ENCODE measurements at regions not wholly inside any gene's neighbourhood (a gene's known extent, or its start where the extent isn't known, plus 50 kb on each side); places are given as distances from the start of the nearest gene placed in this dataset.
A peak's percentile ranks its signal among the peaks of the same experiment; 100 is the strongest.

DNA sequence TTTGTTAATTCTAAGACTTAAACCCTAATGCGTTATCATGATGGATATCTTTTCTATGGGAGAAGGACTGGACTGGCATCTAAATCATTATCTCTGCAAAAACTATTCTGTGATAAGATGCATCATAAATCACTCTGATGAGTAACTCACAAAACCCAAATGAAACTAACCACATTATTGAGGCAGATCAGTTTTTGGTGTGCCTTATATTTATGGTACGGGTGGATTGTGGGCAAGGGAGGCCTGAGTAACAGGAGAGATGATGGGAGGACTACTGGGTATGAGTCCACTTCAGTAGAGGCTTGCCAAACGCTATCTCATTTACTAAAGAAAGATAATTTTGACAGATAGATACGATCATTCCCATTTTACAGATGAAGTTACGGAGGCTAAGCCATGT, 66.4 kb upstream of the GUCY1A1 start:
- POLR2A ChIA-PET, result no interaction called here
- no peaks in the 10 kb centered on the region for H3K9me3 Mint-ChIP-seq

DNA sequence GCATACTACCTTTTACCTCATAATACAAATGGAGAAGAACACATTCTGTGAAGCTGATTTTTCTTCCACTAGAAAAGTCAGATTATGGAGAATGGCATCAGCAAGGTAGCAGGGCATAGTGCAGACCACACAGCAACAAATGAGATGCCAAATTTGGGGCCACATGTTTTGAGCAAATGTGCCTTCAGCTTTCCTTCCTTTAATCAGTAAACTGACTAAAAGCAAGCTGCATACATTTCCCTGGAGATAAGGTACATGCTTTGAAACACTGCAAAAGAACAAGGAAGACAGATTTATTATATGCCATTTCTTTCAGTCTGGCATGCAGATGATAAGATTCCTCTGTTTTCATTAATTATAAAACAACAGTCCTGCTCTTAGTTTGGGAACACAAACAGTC, 67.1 kb upstream of the GUCY1A1 start:
- no peak overlapping the region for H3K4me3 Mint-ChIP-seq
- no peaks in the 10 kb centered on the region for H3K4me1 Mint-ChIP-seq
- CTCF ChIA-PET, result interaction anchor here (0.6 kb wide), 1 partner anchor 345 kb away, joined by 3 read pairs; no protein-coding TSS in a partner anchor
- no peaks in the 10 kb centered on the region for H3K36me3 Mint-ChIP-seq (ENCODE audit: low read depth)
- no peak for DNase-seq
- H3K27ac Mint-ChIP-seq, result no peak overlapping the region
- H3K9me3 Mint-ChIP-seq, result no peaks in the 10 kb centered on the region
- POLR2A ChIA-PET, result no interaction called here
- H3K27me3 Mint-ChIP-seq, result peaks cover 3% of the 10 kb centered on the region

More for the DNA sequence above, 66.4 kb upstream of the GUCY1A1 start:
- Mint-ChIP-seq H3K36me3 (ENCODE audit: low read depth) (no peaks in the 10 kb centered on the region), H3K27ac (no peak overlapping the region), H3K4me3 (no peak overlapping the region), H3K4me1 (no peaks in the 10 kb centered on the region), H3K27me3 (peaks cover 3% of the 10 kb centered on the region)
- no peak for DNase-seq
- CTCF ChIA-PET, result no interaction called here

GRCh38 chr4:155599085-155599484, 67.6 kb upstream of the GUCY1A1 start:
- peaks cover 3% of the 10 kb centered on the region for H3K27me3 Mint-ChIP-seq
- H3K27ac Mint-ChIP-seq, result no peak overlapping the region
- H3K36me3 Mint-ChIP-seq (ENCODE audit: low read depth), result no peaks in the 10 kb centered on the region
- no peaks in the 10 kb centered on the region for H3K9me3 Mint-ChIP-seq
- DNase-seq, result no peak
- no peaks in the 10 kb centered on the region for H3K4me1 Mint-ChIP-seq
- ChIA-PET POLR2A (no interaction called here), CTCF (no interaction called here)
- H3K4me3 Mint-ChIP-seq, result no peak overlapping the region

DNA sequence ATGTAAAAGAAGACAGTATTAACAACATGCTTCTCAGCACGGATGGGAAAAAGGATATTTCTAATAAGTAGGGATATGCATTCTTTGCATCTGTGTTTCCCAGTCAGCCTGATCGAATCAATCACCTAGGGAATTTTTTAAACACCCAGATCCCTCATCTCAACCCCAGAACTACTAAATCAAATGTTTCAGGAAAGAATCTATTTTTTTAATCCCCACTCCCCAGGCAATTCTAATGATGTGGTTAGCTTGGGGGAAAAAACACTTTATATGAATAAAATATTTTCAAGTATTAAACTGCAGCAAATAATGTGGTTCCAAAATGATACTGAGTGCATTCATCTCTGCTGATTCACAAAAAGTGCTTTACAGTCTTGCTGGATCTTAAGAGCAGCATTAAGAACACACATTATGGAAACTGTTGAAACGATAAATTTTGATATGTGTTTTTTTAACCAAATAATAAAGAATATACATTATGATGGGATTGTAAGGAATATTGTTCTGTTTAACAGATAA, 68.7 kb upstream of the GUCY1A1 start:
- H3K27me3 Mint-ChIP-seq, result peaks cover 3% of the 10 kb centered on the region
- CTCF ChIA-PET, result no interaction called here
- no peak overlapping the region for H3K27ac Mint-ChIP-seq
- H3K4me3 Mint-ChIP-seq, result no peak overlapping the region
- H3K4me1 Mint-ChIP-seq, result no peaks in the 10 kb centered on the region
- DNase-seq, result no peak
- H3K36me3 Mint-ChIP-seq (ENCODE audit: low read depth), result no peaks in the 10 kb centered on the region
- POLR2A ChIA-PET, result no interaction called here
- H3K9me3 Mint-ChIP-seq, result no peaks in the 10 kb centered on the region

DNA sequence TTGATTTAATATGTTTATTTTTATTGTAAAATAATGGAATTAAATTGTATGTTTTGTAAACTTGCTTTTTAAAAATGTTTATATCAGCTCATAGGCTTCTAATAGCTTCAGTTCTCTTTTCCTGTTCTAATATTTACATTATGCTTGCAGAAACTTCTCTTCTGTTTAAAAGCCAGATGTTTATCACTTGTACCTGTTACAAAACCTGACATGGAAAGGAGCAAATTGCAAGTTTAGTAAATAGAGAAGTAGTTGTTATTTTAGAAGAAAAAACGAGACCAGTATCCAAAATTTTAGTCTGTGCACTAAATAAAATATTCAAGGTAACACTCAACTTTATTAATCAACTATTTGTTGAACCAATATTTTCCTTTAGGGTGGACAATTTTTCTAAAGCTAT, 69.4 kb upstream of the GUCY1A1 start:
- H3K27ac Mint-ChIP-seq, result no peak overlapping the region
- ChIA-PET CTCF (no interaction called here), POLR2A (no interaction called here)
- no peaks in the 10 kb centered on the region for H3K9me3 Mint-ChIP-seq
- H3K27me3 Mint-ChIP-seq, result peaks cover 3% of the 10 kb centered on the region
- no peaks in the 10 kb centered on the region for H3K36me3 Mint-ChIP-seq (ENCODE audit: low read depth)
- no peak for DNase-seq
- H3K4me1 Mint-ChIP-seq, result no peaks in the 10 kb centered on the region
- no peak overlapping the region for H3K4me3 Mint-ChIP-seq

GRCh38 chr4:155593793-155594192, 72.9 kb upstream of the GUCY1A1 start:
- no peaks in the 10 kb centered on the region for H3K36me3 Mint-ChIP-seq (ENCODE audit: low read depth)
- CTCF ChIA-PET, result no interaction called here
- no peak overlapping the region for H3K27ac Mint-ChIP-seq
- no peaks in the 10 kb centered on the region for H3K9me3 Mint-ChIP-seq
- DNase-seq, result no peak
- no peak overlapping the region for H3K4me3 Mint-ChIP-seq
- H3K4me1 Mint-ChIP-seq, result no peaks in the 10 kb centered on the region
- H3K27me3 Mint-ChIP-seq, result no peaks in the 10 kb centered on the region
- POLR2A ChIA-PET, result no interaction called here

GRCh38 chr4:155592938-155593297, 73.7 kb upstream of the GUCY1A1 start:
- Mint-ChIP-seq H3K4me3 (no peak overlapping the region), H3K27me3 (no peaks in the 10 kb centered on the region), H3K9me3 (no peaks in the 10 kb centered on the region), H3K36me3 (ENCODE audit: low read depth) (no peaks in the 10 kb centered on the region), H3K27ac (no peak overlapping the region), H3K4me1 (no peaks in the 10 kb centered on the region)
- ChIA-PET POLR2A (no interaction called here), CTCF (no interaction called here)
- DNase-seq, result no peak

DNA sequence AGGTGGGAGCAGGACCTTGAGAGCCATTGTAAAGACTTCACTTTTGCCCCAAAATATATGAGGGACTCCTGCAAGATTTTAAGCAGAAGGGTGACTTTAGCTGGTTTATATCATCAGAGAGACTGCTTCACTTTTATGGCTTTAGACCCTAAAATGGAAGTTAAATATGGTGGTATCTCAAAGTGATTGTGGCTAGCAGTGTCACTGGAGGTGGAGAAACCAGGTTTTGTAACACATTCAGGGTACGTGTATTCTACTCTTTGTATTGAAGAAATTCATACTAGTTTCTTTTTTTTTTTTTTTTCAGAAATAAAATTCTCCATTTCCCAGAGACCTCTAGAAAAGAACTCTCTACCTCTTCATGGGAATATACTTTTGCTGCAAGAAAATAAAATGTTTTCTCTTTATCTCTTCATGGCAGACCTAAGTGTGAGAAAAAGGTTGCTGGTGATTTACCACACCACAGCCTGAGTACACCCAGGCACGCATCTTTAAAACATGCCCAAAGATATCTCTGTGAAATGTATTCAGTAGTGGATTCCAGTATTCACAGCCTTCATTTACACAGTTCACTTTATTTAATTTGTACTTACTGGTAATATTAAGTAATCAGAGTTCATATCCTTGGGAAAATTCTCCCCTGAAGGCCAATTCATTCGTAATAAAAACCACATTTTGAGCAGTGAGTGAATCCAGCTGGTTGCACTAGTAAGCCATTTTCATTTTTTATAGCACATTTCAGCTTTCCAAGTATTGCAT, 74.3 kb upstream of the GUCY1A1 start:
- Mint-ChIP-seq H3K4me3 (no peak overlapping the region), H3K9me3 (no peaks in the 10 kb centered on the region), H3K27me3 (no peaks in the 10 kb centered on the region), H3K4me1 (no peaks in the 10 kb centered on the region), H3K27ac (no peak overlapping the region), H3K36me3 (ENCODE audit: low read depth) (no peaks in the 10 kb centered on the region)
- CTCF ChIA-PET, result no interaction called here
- POLR2A ChIA-PET, result no interaction called here
- DNase-seq, result no peak

GRCh38 chr4:155591738-155592143, 74.9 kb upstream of the GUCY1A1 start:
- no peak for DNase-seq
- CTCF ChIA-PET, result no interaction called here
- Mint-ChIP-seq H3K27ac (no peak overlapping the region), H3K27me3 (no peaks in the 10 kb centered on the region), H3K4me3 (no peak overlapping the region), H3K9me3 (no peaks in the 10 kb centered on the region), H3K4me1 (no peaks in the 10 kb centered on the region), H3K36me3 (ENCODE audit: low read depth) (no peaks in the 10 kb centered on the region)
- POLR2A ChIA-PET, result no interaction called here

GRCh38 chr4:155590796-155591585, 75.7 kb upstream of the GUCY1A1 start:
- no peak overlapping the region for H3K27ac Mint-ChIP-seq
- ChIA-PET POLR2A (no interaction called here), CTCF (no interaction called here)
- H3K27me3 Mint-ChIP-seq, result no peaks in the 10 kb centered on the region
- H3K36me3 Mint-ChIP-seq (ENCODE audit: low read depth), result no peaks in the 10 kb centered on the region
- no peak overlapping the region for H3K4me3 Mint-ChIP-seq
- H3K9me3 Mint-ChIP-seq, result no peaks in the 10 kb centered on the region
- DNase-seq, result no peak
- no peaks in the 10 kb centered on the region for H3K4me1 Mint-ChIP-seq

DNA sequence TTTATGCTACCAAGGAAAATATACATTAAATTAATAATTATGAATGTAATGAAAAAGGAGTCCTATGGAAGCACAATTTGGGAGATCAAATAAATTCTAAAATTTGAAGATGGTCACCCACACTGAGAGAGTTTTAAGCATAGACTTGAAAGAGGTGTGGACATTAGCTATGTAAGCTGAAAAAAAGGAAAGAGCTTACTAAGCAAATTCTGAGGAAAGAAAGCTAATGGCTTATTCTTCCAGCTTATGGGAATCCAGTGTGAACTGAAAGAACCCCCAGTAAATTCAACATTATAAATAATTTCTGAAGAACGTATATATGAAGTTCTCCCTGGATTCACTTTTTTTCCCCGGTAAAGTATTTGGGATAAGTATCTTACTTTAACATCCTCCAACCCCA, 78.2 kb upstream of the GUCY1A1 start:
- H3K27ac Mint-ChIP-seq, result no peak overlapping the region
- no peak for DNase-seq
- H3K27me3 Mint-ChIP-seq, result no peaks in the 10 kb centered on the region
- CTCF ChIA-PET, result no interaction called here
- POLR2A ChIA-PET, result no interaction called here
- no peaks in the 10 kb centered on the region for H3K9me3 Mint-ChIP-seq
- H3K4me3 Mint-ChIP-seq, result no peak overlapping the region
- H3K36me3 Mint-ChIP-seq (ENCODE audit: low read depth), result no peaks in the 10 kb centered on the region
- H3K4me1 Mint-ChIP-seq, result peaks cover 2% of the 10 kb centered on the region

DNA sequence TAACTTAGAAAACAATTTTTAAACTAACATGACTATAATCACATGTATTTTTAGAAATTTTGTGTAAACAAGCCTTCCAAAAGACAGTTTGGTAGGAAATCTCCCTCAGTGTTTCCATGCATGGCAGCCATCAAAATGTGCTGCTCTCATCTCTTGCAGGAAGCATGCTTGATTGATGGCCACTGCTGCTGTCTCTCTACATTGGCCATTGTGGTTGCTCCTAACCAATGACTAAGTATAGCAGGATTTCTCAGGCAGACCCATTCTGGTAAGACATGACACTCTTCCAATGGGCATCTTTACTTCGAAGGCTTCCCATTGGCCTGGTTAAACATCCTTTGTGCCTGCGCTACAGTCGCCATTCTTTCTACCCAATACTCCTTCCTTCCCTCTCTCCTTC, 78.9 kb upstream of the GUCY1A1 start:
- H3K9me3 Mint-ChIP-seq, result no peaks in the 10 kb centered on the region
- H3K27me3 Mint-ChIP-seq, result no peaks in the 10 kb centered on the region
- no peak overlapping the region for H3K4me3 Mint-ChIP-seq
- no peaks in the 10 kb centered on the region for H3K36me3 Mint-ChIP-seq (ENCODE audit: low read depth)
- ChIA-PET POLR2A (no interaction called here), CTCF (no interaction called here)
- no peak for DNase-seq
- no peak overlapping the region for H3K27ac Mint-ChIP-seq
- H3K4me1 Mint-ChIP-seq, result peaks cover 9% of the 10 kb centered on the region

DNA sequence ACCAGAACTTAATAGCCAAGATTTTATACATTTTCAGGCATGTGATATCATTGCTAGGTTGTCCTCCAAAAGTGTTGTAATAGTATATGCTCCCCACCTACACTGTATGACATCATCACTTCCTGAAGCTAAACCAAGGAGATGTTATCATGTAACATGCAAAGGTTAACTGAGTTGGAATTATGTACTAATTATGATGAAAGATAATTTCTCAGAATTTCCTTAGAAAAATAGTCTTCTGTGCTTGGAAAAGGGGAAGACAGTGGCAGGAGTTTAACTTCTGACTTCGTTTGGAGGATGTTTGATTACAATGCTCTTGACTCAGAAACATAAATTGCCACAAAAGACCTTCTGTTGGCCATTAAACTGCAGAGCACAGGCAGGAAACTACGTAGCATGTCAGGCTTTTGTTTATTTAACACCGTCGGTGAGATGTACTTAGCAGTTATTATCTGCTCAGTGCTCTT, 83.6 kb upstream of the GUCY1A1 start:
- DNase-seq, result no peak
- Mint-ChIP-seq H3K4me3 (no peak overlapping the region), H3K4me1 (peaks cover 10% of the 10 kb centered on the region), H3K36me3 (ENCODE audit: low read depth) (no peaks in the 10 kb centered on the region), H3K27ac (peak overlapping the region; percentile 40), H3K9me3 (no peaks in the 10 kb centered on the region), H3K27me3 (no peaks in the 10 kb centered on the region)
- ChIA-PET CTCF (no interaction called here), POLR2A (no interaction called here)

DNA sequence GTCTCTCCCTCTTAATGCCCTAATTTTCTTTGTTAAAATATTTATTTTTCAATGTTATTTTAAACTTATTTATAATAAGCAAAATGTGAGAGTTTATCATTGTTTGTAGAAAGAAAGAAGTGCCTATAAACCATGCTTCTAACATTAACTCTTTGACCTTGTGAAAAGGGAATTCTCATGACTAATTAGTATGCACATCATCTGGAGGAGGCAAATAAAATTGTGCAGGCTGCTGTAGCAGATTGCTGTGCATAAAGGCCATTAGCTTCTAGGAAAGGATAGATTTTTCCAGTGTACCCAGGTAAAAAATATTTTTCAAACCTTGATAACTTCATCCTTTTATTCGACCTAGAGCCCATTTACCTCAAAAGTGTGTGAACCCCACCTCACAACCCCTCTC, 84.6 kb upstream of the GUCY1A1 start:
- no peak for DNase-seq
- no peaks in the 10 kb centered on the region for H3K27me3 Mint-ChIP-seq
- no peak overlapping the region for H3K27ac Mint-ChIP-seq
- ChIA-PET CTCF (no interaction called here), POLR2A (no interaction called here)
- H3K36me3 Mint-ChIP-seq (ENCODE audit: low read depth), result no peaks in the 10 kb centered on the region
- no peaks in the 10 kb centered on the region for H3K9me3 Mint-ChIP-seq
- peaks cover 10% of the 10 kb centered on the region for H3K4me1 Mint-ChIP-seq
- no peak overlapping the region for H3K4me3 Mint-ChIP-seq

Measured in activated CD4-positive, alpha-beta memory T cell treated with anti-CD3 and anti-CD28 coated beads, Interleukin-2, amount 10 ng/mL, durations not matched to agents 7 days and 5 days (primary cell).